NCI-H82 (cell line): ENCODE measurements at regions not wholly inside any gene's neighbourhood (a gene's known extent, or its start where the extent isn't known, plus 50 kb on each side); places are given as distances from the start of the nearest gene placed in this dataset.

Experiments used
- DNase-seq: peaks from one replicate; lab custom pipeline; 2025; lab: John Stamatoyannopoulos, UW

DNA sequence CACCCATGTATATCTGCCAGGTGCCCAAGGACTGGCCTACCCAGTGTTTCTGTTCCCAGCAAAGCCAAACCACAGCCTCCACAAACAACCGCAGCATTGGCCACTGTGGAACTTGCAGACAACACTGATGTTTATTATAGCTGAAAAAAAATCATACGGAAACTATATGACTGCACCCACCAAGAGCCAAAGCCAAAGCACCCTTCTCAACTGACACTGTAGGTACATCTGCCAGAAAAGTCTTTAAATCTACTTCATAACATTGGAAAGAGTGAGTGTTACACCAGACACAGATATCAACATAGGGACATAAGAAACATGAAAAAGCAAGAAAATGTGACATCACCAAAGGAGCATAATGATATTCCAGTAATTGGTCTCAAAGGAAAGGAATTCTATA lies 428.0 kb downstream of the PSAT1 start:
- DNase-seq, result no peak

- no peak for DNase-seq
These were observed 428.6 kb downstream of the PSAT1 start for GRCh38 chr9:78725503-78725902.

- DNase-seq, result no peak
These were observed 448.4 kb downstream of the PSAT1 start for GRCh38 chr9:78745331-78745730.

GRCh38 chr9:78746010-78746409 lies 449.1 kb downstream of the PSAT1 start:
- DNase-seq, result no peak

GRCh38 chr9:78753039-78753438 lies 456.1 kb downstream of the PSAT1 start:
- no peak for DNase-seq

DNA sequence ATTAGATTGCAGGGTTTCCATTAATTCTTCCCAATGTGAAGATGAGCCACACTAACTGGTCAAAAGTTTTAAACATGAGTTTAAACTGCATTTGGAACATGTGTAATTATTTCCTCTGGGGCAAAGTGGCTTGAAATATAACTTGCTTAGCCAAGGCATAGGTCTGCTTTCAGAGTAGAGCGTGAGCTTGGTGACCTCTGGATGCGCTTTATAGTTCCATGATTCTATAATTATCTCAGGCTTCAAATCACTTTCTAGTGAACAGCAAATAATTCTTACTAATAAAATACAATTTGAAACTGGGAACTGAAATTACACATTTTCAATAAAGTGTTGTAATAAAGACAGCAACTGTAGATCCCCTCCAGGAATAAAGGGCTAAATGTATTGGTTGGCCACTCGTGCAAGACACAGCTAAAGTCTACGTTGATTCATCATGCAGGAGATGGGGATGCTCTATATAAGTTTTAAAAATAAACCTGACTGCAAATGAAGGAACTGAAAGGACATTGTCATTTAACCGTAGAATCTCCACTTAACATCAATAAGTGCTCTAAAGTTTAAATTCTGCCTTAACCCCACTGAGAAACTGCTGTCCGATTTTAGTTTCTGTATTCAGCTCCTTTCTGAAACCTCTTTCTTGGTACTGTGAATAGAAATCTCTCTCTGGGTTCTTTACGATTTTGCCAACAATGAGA lies 460.0 kb downstream of the PSAT1 start:
- DNase-seq, result no peak

DNA sequence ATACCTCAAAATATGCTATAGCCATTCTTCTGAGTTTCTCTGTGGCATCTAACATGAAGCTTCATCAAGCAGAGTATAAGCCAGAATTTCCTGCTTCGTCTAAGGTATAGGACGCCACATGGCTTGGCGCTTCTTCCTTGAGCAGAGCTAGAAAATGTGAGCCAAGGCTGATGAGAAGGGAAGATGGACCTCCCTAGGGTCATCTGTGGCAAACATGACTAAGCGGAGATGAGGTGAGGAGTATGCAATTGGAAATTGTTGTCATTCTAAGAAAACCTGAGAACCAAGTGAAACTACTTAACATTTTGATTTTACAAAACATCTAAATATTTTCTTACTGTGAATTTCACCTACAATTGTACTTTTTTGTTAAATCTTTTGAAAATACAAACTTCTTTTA lies 466.5 kb downstream of the PSAT1 start:
- DNase-seq, result no peak

- DNase-seq, result no peak
These were observed 468.9 kb downstream of the PSAT1 start for GRCh38 chr9:78765861-78766260.

DNA sequence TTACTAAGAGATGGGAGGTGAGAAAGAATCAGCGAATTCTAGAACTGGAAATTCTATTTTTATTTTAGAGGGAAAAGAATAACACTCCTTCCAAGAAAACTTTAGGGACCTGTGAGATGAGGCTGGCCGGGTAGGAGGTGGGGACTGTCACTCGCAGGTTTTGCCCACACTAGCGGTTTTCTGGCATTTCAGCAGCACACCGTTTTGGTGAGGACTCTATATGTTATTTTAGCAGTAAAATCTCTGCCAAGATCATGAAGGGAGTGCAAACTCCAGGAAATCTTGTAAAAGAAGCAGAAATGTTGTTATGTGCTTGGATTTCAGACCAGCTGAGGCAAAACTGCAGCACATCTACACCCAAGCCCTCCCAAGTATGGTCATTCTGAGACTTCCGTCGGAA lies 470.6 kb downstream of the PSAT1 start:
- no peak for DNase-seq

GRCh38 chr9:78769690-78770089 lies 472.8 kb downstream of the PSAT1 start:
- DNase-seq, result peak; percentile 13

- DNase-seq, result peak; percentile 7
These were observed 478.3 kb downstream of the PSAT1 start for GRCh38 chr9:78775211-78775610.

GRCh38 chr9:78775696-78776295 lies 478.9 kb downstream of the PSAT1 start:
- no peak for DNase-seq

DNA sequence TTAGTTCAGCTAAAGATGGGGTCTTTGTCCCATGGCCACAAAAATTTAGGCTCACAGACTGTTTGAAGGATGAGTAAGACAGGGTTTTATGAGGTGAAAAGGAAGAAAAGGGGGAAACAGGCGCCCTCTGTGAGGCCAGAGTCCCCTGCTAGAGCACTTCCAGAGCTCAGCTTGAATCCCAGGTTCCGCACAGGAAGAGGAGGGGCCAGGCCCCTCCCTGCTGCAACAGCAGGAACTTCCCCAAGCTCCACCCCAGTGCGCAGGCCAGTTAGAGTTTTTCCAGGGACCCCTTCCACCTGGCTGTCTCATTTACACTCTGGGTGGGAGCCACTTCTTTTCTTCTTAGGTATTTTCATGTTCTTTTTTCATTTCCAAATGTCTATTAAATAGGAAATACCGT lies 480.8 kb downstream of the PSAT1 start:
- no peak for DNase-seq

DNA sequence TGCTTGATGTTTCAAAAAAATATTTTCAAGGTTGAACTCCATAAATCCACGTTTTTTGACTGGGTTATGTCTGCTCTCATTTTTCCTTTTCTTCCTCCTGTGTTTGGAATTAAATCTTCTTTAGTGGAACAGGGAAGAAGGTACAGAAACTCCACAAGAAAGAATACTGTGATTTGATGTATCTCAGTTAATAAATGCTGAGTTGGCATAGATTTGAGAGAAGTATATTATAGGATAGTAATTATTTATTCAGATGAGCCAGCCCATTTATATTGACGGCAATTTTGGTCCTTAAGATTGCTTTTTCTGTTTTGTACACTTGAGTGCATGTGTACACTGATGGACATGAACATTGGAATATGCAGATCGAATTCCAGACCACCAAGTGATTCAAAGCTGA lies 481.4 kb downstream of the PSAT1 start:
- DNase-seq, result no peak

GRCh38 chr9:78778861-78779374 lies 482.0 kb downstream of the PSAT1 start:
- DNase-seq, result no peak

GRCh38 chr9:78781681-78782080 lies 484.8 kb downstream of the PSAT1 start:
- no peak for DNase-seq

GRCh38 chr9:78782234-78782633 lies 485.3 kb downstream of the PSAT1 start:
- DNase-seq, result no peak

- no peak for DNase-seq
These were observed 485.9 kb downstream of the PSAT1 start for GRCh38 chr9:78782858-78783257.

DNA sequence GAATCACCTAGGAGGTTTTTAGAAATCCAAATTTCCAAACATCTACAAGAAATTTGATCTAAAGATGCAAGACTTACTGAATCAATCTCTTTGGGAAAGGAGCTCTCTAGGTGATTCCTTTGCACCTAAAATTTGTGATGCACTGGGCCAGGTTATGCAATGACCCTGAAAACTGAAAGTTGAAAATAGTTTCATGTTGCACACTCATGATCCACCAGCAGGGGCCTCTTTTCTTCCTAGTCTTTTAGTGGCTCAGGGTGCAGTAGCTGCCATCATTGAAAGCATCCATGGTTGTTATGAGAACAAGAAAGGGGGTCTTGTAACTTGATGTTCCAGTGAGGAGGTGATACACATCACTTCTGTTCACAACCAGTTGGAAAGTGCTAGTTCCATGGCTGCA lies 486.8 kb downstream of the PSAT1 start:
- DNase-seq, result peak; percentile 9

DNA sequence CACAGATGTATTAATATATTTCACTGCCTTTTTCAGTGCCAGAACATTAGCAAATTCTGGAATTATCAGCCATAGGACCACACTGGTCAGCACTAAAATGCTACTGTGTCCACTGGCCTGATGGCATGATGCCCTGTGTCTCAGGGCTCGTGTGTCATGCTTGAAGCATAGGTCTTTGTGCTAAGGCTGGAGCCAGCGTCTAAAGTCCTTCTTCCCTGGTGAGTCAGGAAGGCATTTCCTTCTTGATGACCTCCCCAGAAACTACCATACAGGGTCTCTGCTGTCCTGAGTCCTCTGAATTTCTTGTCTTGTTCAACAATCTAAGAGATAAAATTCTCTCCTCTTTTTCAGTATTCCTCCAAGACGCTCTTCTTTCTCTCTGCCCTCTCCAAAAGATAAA lies 489.9 kb downstream of the PSAT1 start:
- DNase-seq, result no peak

DNA sequence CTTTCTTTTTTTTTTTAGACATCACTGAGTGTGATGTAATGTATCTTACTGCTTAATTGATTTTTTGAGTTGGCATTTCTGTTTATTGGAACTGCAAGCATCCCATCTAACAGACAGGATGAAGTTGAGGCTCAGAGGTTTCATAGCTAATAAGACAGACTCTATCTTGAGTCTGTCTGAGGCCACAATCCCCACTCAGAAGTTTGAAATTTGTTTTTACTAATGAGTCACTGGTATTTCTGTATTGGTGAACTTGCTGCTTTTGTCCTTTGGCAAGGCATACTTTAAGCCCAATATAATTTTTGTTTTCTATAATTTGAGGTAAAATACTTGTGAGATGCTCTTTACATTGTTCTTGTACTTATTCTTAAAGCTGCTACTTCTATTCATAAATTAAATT lies 491.2 kb downstream of the PSAT1 start:
- no peak for DNase-seq

- DNase-seq, result no peak
These were observed 494.9 kb downstream of the PSAT1 start for GRCh38 chr9:78791779-78792178.

DNA sequence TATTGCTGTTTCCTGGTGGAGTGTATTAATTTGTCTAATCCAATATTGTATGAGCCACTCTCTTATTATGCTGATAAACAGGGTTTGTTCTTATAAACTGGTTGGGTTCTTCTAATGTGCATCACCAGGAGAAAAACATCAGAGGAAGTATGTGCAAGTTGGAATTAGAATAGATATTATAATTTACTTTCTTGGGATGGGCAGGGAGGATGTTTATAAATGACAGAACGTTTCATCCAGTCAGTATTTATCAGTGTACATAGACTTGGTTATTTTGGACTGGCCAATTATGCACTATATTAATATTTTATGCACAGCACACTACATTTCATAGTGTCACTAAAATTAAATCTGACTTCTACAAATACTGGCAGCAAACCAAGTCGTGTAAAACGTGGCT lies 495.8 kb downstream of the PSAT1 start:
- DNase-seq, result no peak

DNA sequence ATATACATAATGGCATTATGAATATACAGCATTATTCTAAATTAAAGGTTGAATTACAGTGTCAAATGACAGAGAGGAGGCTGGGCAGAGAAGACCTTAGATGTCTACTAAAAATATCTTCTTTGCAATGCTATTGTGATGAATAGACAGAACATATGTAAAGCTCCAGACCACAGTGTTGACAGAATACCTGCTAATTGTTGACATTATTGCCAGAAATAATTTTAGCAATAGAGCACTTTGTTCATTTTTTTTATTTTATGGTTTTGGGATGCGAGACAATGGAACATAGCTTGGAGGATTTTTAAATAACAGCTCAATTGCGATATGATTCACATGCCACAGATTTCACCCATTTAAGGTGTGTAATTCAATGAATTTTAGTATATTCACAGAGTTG lies 508.8 kb downstream of the PSAT1 start:
- DNase-seq, result no peak
